ENCODE measurements at regions not wholly inside any gene's neighbourhood (a gene's known extent, or its start where the extent isn't known, plus 50 kb on each side); places are given as distances from the start of the nearest gene placed in this dataset.

DNA sequence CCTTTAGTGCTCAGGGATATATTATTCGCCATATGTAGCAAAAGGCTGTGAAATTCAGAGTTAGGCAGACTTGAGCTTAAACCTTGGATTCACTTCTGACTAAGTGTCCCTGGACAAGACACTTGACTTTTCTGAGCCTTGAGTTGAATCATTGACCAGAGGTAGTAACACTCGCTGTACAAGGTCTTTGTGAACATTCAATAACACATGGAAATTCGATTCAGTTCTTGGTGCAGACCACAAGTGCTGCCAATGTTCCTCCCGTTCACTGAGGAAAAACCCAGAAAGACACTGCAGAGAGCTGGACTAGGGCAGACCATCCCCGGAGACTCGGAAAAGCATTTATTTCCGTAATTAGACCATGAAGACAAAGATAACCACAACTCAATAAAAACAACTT, 901.4 kb downstream of the AACS start:
- TF ChIP-seq CEBPB (IDR thresholded peaks at IDR 0.05; ENCODE audit: low read depth, low read length), result no peak
- no peak for TF ChIP-seq KDM1A (IDR thresholded peaks at IDR 0.05; ENCODE audit: borderline replicate concordance, low read length)
